Mesenchymal stem cell (in vitro differentiated cells and primary cell): ENCODE measurements at regions not wholly inside any gene's neighbourhood (a gene's known extent, or its start where the extent isn't known, plus 50 kb on each side); places are given as distances from the start of the nearest gene placed in this dataset.

ENCODE experiments used
- DNase-seq: peaks from one replicate; pipeline ENCODE4 v3.0.0-alpha.2; 2013
- H2AFZ ChIP-seq: one replicate; pipeline ENCODE4 v1.6.1; 2013; ENCODE audit warnings: low read depth, mild to moderate bottlenecking, control low read depth, inconsistent platforms, low read length, moderate library complexity
- H2AK5ac ChIP-seq: 2 replicates; pipeline ENCODE4 v1.6.1; 2013; ENCODE audit warnings: low read length, moderate library complexity, mild to moderate bottlenecking, inconsistent platforms; ENCODE audit not compliant: severe bottlenecking
- H2BK120ac ChIP-seq: one replicate; pipeline ENCODE4 v1.6.1; 2013; ENCODE audit warnings: low read depth, mild to moderate bottlenecking, inconsistent platforms, low read length, moderate library complexity
- H2BK12ac ChIP-seq, 2 experiments: one replicate each; pipeline ENCODE4 v1.6.1; 2013; ENCODE audit warnings: inconsistent platforms in 2 of 2, low read length in 2 of 2, mild to moderate bottlenecking in 2 of 2, moderate library complexity in 2 of 2, control low read depth in 1 of 2
- H2BK15ac ChIP-seq: one replicate; pipeline ENCODE4 v1.6.1; 2013; ENCODE audit warnings: mild to moderate bottlenecking, low read depth, inconsistent platforms; ENCODE audit not compliant: poor library complexity, severe bottlenecking
- H2BK5ac ChIP-seq: 2 replicates; pipeline ENCODE4 v1.6.1; 2013; ENCODE audit warnings: low read depth, mild to moderate bottlenecking, low read length, control low read depth, inconsistent platforms; ENCODE audit not compliant: poor library complexity, severe bottlenecking
- H3K14ac ChIP-seq, 2 experiments: one replicate each; pipeline ENCODE4 v1.6.1; 2013; ENCODE audit warnings: inconsistent platforms in 2 of 2, low read length in 2 of 2, control low read depth in 1 of 2, mild to moderate bottlenecking in 1 of 2, moderate library complexity in 1 of 2
- H3K18ac ChIP-seq, 2 experiments: one replicate each; pipeline ENCODE4 v1.6.1; 2013; ENCODE audit warnings: inconsistent platforms in 2 of 2, low read length in 2 of 2, control low read depth in 1 of 2, low read depth in 1 of 2, mild to moderate bottlenecking in 1 of 2
- H3K23ac ChIP-seq, 2 experiments: one replicate each; pipeline ENCODE4 v1.6.1; 2013; ENCODE audit warnings: inconsistent platforms in 2 of 2, low read length in 2 of 2, mild to moderate bottlenecking in 2 of 2, moderate library complexity in 2 of 2, control low read depth in 1 of 2
- H3K27ac ChIP-seq: 2 replicates; pipeline ENCODE4 v1.5.1; 2013; ENCODE audit warnings: mild to moderate bottlenecking, moderate library complexity, low read length, control low read depth, inconsistent platforms; ENCODE audit not compliant: poor library complexity, severe bottlenecking
- H3K27me3 ChIP-seq, 2 experiments: 2 replicates each; pipeline versions ENCODE4 v1.6.1 to v1.7.0; 2013; ENCODE audit warnings: low read length in 2 of 2, mild to moderate bottlenecking in 2 of 2, moderate library complexity in 2 of 2, control low read depth in 1 of 2, inconsistent platforms in 1 of 2; ENCODE audit not compliant: control insufficient read depth in 1 of 2, insufficient read depth in 1 of 2
- H3K36me3 ChIP-seq, 2 experiments: 2 replicates each; pipeline versions ENCODE4 v1.6.1 to v1.7.0; 2013; ENCODE audit warnings: low read length in 2 of 2, control low read depth in 1 of 2, inconsistent platforms in 1 of 2, low read depth in 1 of 2, mild to moderate bottlenecking in 1 of 2; ENCODE audit not compliant: insufficient read depth in 2 of 2, control insufficient read depth in 1 of 2
- H3K4ac ChIP-seq, 2 experiments: one replicate each; pipeline ENCODE4 v1.6.1; 2013; ENCODE audit warnings: inconsistent platforms in 2 of 2, low read length in 2 of 2, mild to moderate bottlenecking in 2 of 2, moderate library complexity in 2 of 2, control low read depth in 1 of 2, low read depth in 1 of 2
- H3K4me1 ChIP-seq: 2 replicates; pipeline ENCODE4 v1.6.1; 2013; ENCODE audit warnings: low read depth, low read length, control low read depth; ENCODE audit not compliant: control insufficient read depth, insufficient read depth
- H3K4me2 ChIP-seq: 2 replicates; pipeline ENCODE4 v1.6.1; 2013; ENCODE audit warnings: low read length, mild to moderate bottlenecking, inconsistent platforms; ENCODE audit not compliant: poor library complexity, severe bottlenecking
- H3K4me3 ChIP-seq, 2 experiments: 2 replicates each; pipeline versions ENCODE4 v1.5.1 to v1.7.0; 2013; ENCODE audit warnings: low read length in 2 of 2, mild to moderate bottlenecking in 2 of 2, control low read depth in 1 of 2, low read depth in 1 of 2; ENCODE audit not compliant: insufficient read depth in 1 of 2
- H3K79me1 ChIP-seq: replicated peaks from 2 replicates; pipeline ENCODE4 v1.6.1; 2013; ENCODE audit warnings: mild to moderate bottlenecking, control low read depth, low read length, inconsistent platforms; ENCODE audit not compliant: poor library complexity, severe bottlenecking
- H3K9ac ChIP-seq: 2 replicates; pipeline ENCODE4 v1.7.0; 2013; ENCODE audit warnings: mild to moderate bottlenecking, low read length, moderate library complexity
- H3K9me3 ChIP-seq: 2 replicates; pipeline ENCODE4 v1.7.0; 2013; ENCODE audit warnings: mild to moderate bottlenecking, low read length; ENCODE audit not compliant: control insufficient read depth
- H4K8ac ChIP-seq: one replicate; pipeline ENCODE4 v1.6.1; 2013; ENCODE audit warnings: inconsistent platforms, mild to moderate bottlenecking, low read length, moderate library complexity
- H4K91ac ChIP-seq: one replicate; pipeline ENCODE4 v1.6.1; 2013; ENCODE audit warnings: mild to moderate bottlenecking, low read length, inconsistent platforms
- WGBS: methylation state at CpG from one replicate; pipeline ENCODE4 v1.1.7; 2013; ENCODE audit warnings: mixed read lengths; 5-methylcytosine and 5-hydroxymethylcytosine counted together

DNA sequence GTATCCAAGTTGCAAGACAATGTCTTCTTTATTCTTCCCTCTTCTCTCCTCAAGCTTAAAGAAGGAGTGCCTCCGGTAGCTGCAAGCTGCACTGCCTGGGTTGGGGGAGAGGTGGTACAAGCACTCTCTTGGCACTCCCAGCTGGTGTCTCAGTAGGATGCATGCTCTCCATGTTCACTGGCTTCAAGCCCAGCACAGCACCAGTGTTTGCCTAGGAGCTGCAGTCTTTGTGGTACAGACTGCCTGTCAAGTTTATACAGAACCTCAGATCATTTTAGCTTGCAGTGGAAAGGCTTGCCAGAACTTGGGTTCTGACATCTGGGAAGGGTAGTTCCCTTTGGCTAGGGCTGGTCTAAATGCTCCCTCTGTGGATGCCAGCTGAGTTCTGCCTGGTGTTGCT, 505.6 kb downstream of the MAN2A1 start:
- Histone ChIP-seq H3K4me2 (no peak overlapping the region), H2BK15ac (no peak overlapping the region), H3K27ac (no peak overlapping the region), H3K9me3 (peaks cover 7% of the 10 kb centered on the region), H3K36me3 (no peaks in the 10 kb centered on the region), H3K4ac (no peak overlapping the region), H3K27me3 (no peaks in the 10 kb centered on the region), H2BK120ac (no peak overlapping the region), H3K79me1 (no peaks in the 10 kb centered on the region), H2BK12ac (no peak overlapping the region), H4K8ac (no peak overlapping the region), H3K23ac (no peak overlapping the region), H3K4me3 (no peak overlapping the region), H2AK5ac (no peak overlapping the region), H3K4me1 (no peaks in the 10 kb centered on the region), H2AFZ (no peak overlapping the region), H2BK5ac (no peak overlapping the region), H4K91ac (no peak overlapping the region), H3K14ac (no peak overlapping the region), H3K9ac (no peak overlapping the region), H3K18ac (no peak overlapping the region)
- no peak for DNase-seq
- WGBS = 97% methylated on average over 1 of the region's 1 CpG

DNA sequence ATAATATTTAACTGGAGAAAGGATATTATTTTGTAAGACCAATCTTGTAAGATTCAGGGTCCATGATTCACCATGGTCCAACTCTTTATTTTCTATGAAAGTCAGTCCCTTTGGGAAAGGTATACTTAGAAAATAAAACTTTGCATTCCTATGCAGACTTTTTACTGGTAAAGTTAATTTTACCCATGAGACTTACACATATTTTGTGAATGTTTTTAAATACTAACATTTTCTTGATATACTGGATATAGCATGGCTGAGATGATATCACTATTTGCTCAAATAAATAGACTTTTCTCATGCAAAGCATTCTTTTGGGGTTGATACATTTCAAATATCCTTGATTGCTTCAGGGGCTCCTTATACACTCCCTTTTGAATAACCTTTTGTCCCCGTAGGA, 512.1 kb downstream of the MAN2A1 start:
- no peaks in the 10 kb centered on the region for H3K36me3 ChIP-seq
- no peak overlapping the region for H2AFZ ChIP-seq
- peaks cover 3% of the 10 kb centered on the region for H3K9me3 ChIP-seq
- 94% methylated on average over 1 of the region's 1 CpG for whole genome bisulfite sequencing
- H2BK5ac ChIP-seq = no peak overlapping the region
- H2AK5ac ChIP-seq = no peak overlapping the region
- no peak overlapping the region for H3K14ac ChIP-seq
- no peak overlapping the region for H3K23ac ChIP-seq
- H3K27ac ChIP-seq = no peak overlapping the region
- H3K4me1 ChIP-seq = no peaks in the 10 kb centered on the region
- H3K18ac ChIP-seq = no peak overlapping the region
- H3K4ac ChIP-seq = no peak overlapping the region
- DNase-seq = no peak
- H3K27me3 ChIP-seq = no peaks in the 10 kb centered on the region
- no peak overlapping the region for H2BK12ac ChIP-seq
- no peak overlapping the region for H3K9ac ChIP-seq
- no peak overlapping the region for H4K91ac ChIP-seq
- no peak overlapping the region for H3K4me3 ChIP-seq
- H2BK15ac ChIP-seq = no peak overlapping the region
- H4K8ac ChIP-seq = no peak overlapping the region
- H3K4me2 ChIP-seq = no peak overlapping the region
- H2BK120ac ChIP-seq = no peak overlapping the region
- H3K79me1 ChIP-seq = no peaks in the 10 kb centered on the region

DNA sequence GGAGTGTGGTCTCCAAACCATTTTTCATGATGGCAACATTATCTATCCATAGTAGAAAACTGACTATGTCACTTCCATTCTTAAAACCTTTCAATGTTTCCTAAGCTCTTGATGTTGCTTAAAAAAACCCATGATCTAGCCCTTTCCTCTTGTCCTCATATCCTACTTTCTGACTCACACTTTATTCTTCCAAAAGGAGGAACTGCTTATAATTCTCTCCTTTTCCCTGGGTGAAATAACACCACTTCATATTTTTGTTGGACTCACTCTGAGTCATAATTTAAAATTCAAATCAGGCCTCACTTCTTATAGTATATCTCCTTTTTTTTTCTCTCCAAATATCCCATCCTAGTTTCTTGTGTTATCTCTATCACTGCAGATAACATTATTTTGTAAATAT, 513.9 kb downstream of the MAN2A1 start:
- no peak overlapping the region for H2AFZ ChIP-seq
- no peak overlapping the region for H3K23ac ChIP-seq
- H3K9me3 ChIP-seq = peaks cover 5% of the 10 kb centered on the region
- no peak overlapping the region for H3K4me3 ChIP-seq
- no peaks in the 10 kb centered on the region for H3K36me3 ChIP-seq
- no peaks in the 10 kb centered on the region for H3K4me1 ChIP-seq
- no peak for DNase-seq
- H3K79me1 ChIP-seq = no peaks in the 10 kb centered on the region
- no peak overlapping the region for H2BK15ac ChIP-seq
- H3K4ac ChIP-seq = no peak overlapping the region
- H3K18ac ChIP-seq = no peak overlapping the region
- H3K14ac ChIP-seq = no peak overlapping the region
- no peak overlapping the region for H2BK5ac ChIP-seq
- no peak overlapping the region for H4K91ac ChIP-seq
- no peak overlapping the region for H2BK12ac ChIP-seq
- H4K8ac ChIP-seq = no peak overlapping the region
- H3K27ac ChIP-seq = no peak overlapping the region
- H3K9ac ChIP-seq = no peak overlapping the region
- no peak overlapping the region for H2AK5ac ChIP-seq
- no peak overlapping the region for H2BK120ac ChIP-seq
- no peaks in the 10 kb centered on the region for H3K27me3 ChIP-seq
- no peak overlapping the region for H3K4me2 ChIP-seq

DNA sequence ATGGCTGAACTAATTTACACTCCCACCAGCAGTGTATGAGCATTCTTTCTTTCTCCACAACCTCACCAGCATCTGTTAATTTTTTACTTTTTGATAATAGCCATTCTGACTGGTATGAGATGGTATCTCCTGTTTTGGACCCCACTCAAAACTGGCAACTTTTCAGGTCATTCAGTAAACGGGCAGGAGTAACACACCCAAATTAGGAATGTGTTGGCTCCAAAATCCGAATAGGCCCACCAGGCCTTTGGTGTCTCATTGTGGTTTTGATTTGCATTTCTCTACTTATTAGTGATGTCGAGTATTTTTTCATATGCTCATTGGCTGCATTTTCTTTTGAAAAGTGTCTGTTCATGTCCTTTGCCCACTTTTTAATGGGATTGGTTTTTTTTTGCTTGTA, 517.1 kb downstream of the TMEM232 start:
- Histone ChIP-seq H2BK12ac (no peak overlapping the region), H3K4me1 (no peaks in the 10 kb centered on the region), H3K79me1 (no peaks in the 10 kb centered on the region), H3K9me3 (peaks cover 14% of the 10 kb centered on the region), H3K23ac (no peak overlapping the region), H3K18ac (no peak overlapping the region), H4K91ac (no peak overlapping the region), H3K4ac (no peak overlapping the region), H2BK120ac (no peak overlapping the region), H3K27me3 (no peaks in the 10 kb centered on the region), H3K9ac (no peak overlapping the region), H2AFZ (no peak overlapping the region), H2BK15ac (no peak overlapping the region), H3K36me3 (no peaks in the 10 kb centered on the region), H3K14ac (no peak overlapping the region), H2AK5ac (no peak overlapping the region), H3K4me3 (no peak overlapping the region), H2BK5ac (no peak overlapping the region), H3K4me2 (no peak overlapping the region), H3K27ac (no peak overlapping the region), H4K8ac (no peak overlapping the region)
- DNase-seq = no peak
- 84% methylated on average over 3 of the region's 3 CpGs for WGBS
